Ureter (tissue), 1 donor: ENCODE measurements at regions not wholly inside any gene's neighbourhood (a gene's known extent, or its start where the extent isn't known, plus 50 kb on each side); places are given as distances from the start of the nearest gene placed in this dataset.

ENCODE experiments used
- DNase-seq: peaks from one replicate; pipeline ENCODE4 v3.0.0-alpha.2; 2020; ENCODE audit warnings: low spot score
- donor health status: DM: yes; HTN: yes; CAD: no.

GRCh38 chr2:71864085-71864484 lies 283.6 kb downstream of the CYP26B1 start:
- DNase-seq: no peak

- DNase-seq: no peak
Measured at GRCh38 chr2:71863396-71863795, 284.3 kb downstream of the CYP26B1 start.

DNA sequence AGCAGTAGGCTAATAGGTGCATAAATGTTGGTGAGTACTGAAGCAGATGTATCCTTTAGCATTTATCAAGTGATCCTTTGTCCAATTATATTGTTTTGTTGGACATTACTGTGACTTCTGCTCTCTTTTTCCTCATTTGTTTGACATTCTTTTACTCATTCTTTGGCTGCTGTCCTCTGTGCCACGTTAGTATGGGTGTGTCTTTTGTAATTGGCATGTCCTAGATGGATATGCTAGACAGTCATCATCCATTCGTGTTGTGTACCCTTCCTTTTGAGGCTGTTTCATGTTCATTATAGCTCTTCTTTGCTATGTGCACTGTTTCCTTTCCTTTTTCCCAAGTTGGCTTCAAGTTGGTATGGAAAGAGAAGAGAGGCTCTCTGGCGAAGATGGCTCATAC lies 284.7 kb downstream of the CYP26B1 start:
- no peak for DNase-seq

DNA sequence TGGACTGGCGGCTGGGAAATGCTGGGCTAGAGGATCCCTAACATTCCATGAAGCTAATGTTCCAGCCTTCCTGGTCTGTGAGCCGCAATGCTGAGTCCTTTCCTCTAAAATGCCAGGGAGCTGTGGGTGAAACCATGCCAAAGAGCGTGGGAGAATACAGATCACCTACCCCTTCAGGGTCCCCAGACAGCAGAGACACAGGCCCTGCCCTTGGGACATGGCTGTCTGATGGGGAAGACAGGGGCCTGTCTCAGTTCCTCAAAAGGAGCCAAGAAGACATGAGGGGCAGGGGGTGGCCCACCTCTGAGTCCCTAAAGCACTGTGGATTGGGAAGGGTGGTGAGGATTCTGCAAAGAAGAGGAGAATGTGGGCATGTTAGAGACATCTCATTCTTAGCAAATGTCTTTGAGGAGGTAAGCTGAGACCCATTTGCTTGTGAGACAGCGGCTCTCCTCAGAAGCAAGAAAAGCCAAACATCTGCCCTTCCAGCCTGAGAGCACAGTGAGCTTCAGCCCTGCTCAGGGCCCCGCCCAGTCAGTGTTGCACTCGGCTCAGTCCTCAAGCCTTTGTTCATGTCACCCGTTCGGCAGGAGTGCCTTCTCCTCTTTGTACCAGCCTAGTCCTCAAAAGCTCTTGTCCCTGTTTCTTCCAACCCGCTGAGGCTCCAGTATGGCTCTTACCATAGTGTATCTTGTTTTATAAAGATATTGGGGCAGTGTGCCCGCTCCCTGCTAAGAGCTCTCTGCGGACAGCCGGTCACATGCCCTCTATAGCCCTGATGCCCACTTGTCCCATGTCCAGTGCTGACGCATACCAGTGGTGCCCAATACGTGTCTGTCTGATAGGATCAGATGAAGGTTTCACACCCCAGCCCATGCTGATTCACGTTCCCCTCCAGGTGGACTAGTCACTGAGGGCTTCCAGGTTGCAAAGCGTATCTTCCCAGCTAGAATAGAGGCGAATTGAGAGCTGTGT lies 286.2 kb downstream of the CYP26B1 start:
- DNase-seq: no peak

GRCh38 chr2:71860381-71860926 lies 287.2 kb downstream of the CYP26B1 start:
- DNase-seq: no peak

DNA sequence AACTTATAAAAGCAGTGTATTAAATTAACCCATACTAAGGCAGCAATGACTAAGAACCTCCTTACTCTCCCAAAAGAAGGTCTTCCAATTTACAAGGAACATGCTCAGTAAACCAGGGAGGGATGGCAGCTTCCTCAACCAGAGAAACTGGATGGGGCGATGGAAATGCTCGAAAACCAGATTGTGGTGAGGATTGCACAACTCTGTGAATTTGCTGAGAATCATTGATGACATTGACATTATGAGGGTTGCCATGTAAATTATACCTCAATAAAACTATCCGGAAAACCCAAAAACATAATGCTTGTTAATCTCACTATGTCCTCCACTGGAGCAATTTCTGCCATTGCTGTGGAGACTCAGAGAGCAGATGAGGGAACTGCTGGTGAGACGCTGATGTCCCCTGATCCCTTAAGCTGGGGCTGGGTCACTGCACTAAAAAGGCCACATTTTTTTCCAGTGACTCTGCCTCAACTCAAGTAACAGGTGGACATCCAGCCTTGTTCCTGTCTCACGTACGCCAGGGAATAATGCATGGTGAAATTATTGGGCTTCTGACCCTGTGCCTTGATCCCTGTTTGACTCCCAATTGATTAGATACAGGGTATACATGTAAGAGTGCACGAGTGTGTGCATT lies 288.3 kb downstream of the CYP26B1 start:
- no peak for DNase-seq

DNA sequence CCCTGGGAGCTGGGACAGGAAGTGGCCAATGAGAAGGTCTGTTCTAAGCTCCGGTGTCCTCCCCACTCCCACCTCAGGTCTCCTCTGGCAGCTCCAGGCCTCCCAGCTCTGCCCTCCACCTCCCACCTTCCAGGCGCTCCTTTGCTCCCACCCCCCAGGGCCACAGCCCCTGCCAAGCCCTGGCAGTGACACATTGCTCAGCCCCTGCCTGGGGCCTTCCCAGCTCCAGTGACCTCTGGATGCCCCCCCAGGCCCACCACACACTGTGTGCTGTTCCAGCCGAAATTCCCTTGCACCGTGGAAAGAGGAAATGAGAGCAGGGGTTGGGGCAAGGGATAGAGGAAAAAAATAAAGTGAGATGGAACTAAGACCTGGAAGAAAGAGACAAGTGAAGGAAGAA lies 289.6 kb downstream of the CYP26B1 start:
- no peak for DNase-seq

GRCh38 chr2:71857636-71858035 lies 290.0 kb downstream of the CYP26B1 start:
- no peak for DNase-seq

- DNase-seq: no peak
Measured at GRCh38 chr2:71856773-71857525, 290.7 kb downstream of the CYP26B1 start.

GRCh38 chr2:71853858-71854257 lies 293.8 kb downstream of the CYP26B1 start:
- DNase-seq: no peak

DNA sequence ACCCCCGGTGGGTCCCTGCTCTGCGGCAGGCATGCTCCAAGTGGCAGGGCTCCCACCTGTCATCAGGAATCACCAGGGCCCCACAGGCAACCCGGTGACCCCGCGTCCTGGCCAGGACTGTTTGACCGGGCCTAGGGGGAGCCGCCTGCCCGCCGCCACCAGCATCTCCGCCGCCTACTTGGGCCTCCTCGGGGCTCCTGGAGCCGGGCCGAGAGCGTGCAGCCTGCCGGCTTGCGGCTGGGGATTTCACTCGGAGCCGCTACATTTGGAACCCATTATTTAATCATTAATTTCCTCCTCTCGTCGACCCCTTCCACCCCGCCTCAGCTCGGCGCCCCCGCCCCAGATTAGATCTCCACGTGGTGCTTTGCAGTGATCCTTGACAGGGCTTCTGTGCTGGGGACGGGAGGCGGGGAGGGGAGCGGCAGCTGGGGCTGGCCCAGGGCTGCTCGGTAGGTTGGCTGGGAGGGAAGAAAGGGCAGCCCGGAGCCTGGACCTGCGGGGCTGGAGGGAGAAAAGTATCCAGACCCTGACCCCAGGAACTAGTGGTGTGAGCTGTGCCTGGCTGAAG lies 295.4 kb downstream of the CYP26B1 start:
- DNase-seq: no peak

GRCh38 chr2:71851094-71851750 lies 296.4 kb downstream of the CYP26B1 start:
- DNase-seq: no peak

- DNase-seq: no peak
Measured at GRCh38 chr2:71850306-71850801, 297.3 kb downstream of the CYP26B1 start.

- no peak for DNase-seq
Measured at GRCh38 chr2:71849607-71850305, 297.9 kb downstream of the CYP26B1 start.

GRCh38 chr2:71849111-71849510 lies 298.6 kb downstream of the CYP26B1 start:
- no peak for DNase-seq

DNA sequence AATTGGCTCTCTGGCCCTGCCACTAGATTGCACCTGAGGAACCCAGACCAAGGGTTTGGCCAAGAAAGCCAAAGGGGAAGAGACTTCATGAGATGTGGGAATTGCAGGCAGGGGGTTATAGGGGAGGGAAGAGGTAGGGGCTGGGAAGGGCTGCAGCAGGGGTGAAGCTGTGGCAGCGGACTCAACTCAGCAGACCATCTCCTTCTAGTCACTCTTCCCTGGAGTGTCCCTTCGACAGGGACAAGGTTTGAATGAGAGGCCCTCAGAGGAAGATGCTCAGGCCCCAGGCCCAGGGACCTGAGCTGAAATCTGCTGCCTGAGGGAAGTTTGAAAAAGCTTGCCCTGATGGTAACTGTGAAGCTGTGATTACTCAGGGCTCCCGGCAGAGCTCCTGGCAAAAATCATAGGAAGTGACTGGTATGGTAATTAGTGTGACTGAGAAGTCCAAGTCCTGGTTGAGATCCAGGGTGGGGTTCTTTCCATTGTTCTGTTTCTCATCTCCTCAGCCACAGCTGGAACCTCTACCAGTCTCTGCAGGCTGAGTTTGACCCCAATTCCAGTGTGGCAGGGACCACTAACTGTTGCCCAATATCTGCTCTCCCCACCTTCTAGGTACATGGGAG lies 300.9 kb downstream of the CYP26B1 start:
- DNase-seq: no peak

DNA sequence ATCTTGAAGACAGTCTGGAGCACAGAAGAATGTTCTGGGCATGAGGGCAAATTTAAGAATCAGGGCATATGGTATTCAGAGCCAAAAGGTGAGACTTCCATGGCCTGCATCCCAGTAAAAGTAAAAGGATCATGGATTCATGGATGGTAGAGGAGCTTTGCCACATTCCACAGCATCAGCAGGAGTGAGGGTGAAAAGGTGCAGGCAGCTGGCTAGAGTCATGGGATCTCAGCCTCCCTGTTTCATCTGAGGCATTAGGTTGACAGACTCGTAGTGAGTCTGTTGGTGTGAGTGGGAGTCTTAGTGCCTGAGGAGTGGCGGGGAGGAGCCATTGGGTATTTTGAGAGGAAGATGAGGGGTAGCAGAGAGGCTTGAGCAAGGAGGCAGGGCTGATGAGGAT lies 301.6 kb downstream of the CYP26B1 start:
- DNase-seq: no peak

DNA sequence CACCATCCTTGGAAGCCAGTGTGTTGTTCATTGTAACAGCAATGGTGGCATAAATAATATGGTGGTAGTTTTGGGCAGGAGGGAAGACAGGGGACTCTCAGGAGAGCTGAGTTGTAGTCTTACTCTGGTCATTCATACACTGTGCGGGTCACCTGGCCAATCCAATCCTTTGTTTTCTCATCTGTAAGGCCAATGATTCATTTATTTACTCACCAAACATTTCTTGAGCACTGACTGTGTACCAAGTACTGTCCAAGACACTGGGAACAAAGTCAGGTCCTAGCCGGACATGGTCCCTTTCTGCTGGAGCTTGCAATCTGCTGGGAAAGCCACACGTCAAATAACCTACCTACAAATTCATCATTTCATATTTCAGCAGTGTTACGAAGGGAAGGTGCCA lies 302.7 kb downstream of the CYP26B1 start:
- DNase-seq: no peak

DNA sequence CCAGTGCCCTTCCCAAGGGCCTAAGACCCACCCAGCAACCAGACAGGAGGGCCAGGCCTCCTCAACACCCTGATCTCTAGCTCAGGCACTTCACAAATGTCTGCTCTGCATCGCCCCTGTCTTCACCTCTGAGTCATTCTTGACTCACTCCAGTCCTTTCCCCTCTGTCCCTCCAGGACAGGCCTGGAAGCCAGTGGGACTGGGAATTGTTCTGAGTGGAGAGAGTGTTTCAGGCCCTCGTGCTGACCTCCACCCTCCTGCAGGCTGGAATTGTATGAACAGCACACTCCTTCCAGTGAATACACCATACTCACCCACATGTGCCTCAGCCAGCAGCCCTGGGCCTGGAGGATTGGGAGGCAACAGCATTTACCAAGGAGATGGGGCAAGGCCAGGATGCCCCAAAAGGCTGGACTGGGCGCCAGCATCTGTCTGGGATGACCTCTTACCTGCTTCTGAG lies 304.2 kb downstream of the CYP26B1 start:
- no peak for DNase-seq

DNA sequence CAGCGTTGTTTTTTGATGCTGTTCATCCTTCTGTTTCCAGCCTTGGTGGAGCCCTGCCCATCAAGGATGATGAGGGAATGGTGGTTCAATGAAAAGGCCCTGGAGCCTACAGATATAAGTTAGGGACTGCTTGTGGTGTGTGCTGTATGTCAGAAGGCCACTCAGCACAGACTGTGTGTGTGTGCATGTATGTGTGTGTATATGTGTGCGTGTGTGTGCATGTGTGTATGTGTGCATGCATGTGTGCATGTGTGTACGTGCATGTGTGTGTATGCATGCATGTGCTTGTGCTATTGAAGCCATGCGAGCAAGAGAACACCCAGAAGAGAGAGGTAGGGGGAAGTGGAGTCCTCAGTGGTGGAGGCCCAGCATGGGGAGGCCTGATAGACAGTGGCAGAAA lies 304.9 kb downstream of the CYP26B1 start:
- DNase-seq: no peak
